ENCODE measurements at regions not wholly inside any gene's neighbourhood (a gene's known extent, or its start where the extent isn't known, plus 50 kb on each side); places are given as distances from the start of the nearest gene placed in this dataset.

GRCh38 chr13:84029396-84029795 is 147.1 kb upstream of the SLITRK1 start:
- no peak overlapping the region for H3K4me3 ChIP-seq (ENCODE audit: low read length)
- no peaks in the 10 kb centered on the region for H4K20me1 ChIP-seq (ENCODE audit: insufficient read depth, low read depth, low read length)
- no peaks in the 10 kb centered on the region for H3K36me3 ChIP-seq (ENCODE audit: insufficient read depth, low read length)
- no peak overlapping the region for H3K27ac ChIP-seq (ENCODE audit: low read length)
- H2AFZ ChIP-seq (ENCODE audit: low read length) = no peak overlapping the region
- no peak for DNase-seq
- no peaks in the 10 kb centered on the region for H3K9me2 ChIP-seq (replicated peaks; ENCODE audit: insufficient read depth, low read length)
- no peak overlapping the region for H3K4me2 ChIP-seq (ENCODE audit: low read depth, low read length, poor library complexity, severe bottlenecking)
- H3K4me1 ChIP-seq (ENCODE audit: low read length) = no peaks in the 10 kb centered on the region
- H3K9me3 ChIP-seq (ENCODE audit: low read length) = no peaks in the 10 kb centered on the region
- no peaks in the 10 kb centered on the region for H3K27me3 ChIP-seq (ENCODE audit: low read length)
- H3K9ac ChIP-seq (ENCODE audit: low read length) = no peak overlapping the region
- no peaks in the 10 kb centered on the region for H3K79me2 ChIP-seq (ENCODE audit: low read length)

DNA sequence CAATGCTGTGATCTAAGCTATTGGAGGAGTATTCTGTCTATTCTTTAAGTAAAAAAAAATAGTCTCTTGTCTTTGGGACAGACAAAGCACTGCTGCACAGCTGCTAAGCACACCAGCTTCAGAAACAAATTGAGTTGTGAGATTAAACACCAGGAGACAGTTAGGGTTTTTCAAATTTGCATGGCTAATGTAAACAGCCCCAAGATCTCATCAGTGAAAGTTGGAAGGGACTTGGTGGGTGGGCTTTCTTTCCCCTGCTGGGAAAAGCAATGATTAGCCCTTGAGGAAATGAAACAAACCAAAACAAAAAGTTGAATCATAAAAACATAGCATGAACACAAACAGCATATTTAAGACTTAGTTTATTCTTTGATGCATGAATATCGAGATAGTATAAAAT is 143.6 kb upstream of the SLITRK1 start:
- no peak overlapping the region for H3K9ac ChIP-seq (ENCODE audit: low read length)

DNA sequence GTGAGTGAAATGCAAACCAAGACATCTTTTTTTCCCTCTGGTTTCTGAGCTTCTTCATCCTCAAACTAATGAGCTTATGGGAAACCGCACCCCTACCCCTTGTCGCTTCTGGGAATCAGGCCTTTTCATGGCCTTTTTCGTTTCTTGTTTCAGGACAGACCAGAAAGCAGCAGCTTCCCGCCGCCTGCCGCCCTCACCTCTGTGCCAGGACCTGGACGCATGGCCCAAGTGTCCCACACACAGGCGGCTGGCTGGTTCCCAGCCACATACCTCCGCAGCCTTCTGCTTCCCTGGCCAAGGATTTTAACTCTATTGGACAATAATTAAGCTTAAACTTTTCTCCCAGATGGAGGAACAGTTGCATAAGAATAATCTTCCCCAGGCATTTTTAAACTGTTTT is 114.1 kb upstream of the SLITRK1 start:
- Histone ChIP-seq H3K4me1 (ENCODE audit: low read length) (no peaks in the 10 kb centered on the region), H3K9me2 (replicated peaks; ENCODE audit: insufficient read depth, low read length) (no peaks in the 10 kb centered on the region), H3K4me3 (ENCODE audit: low read length) (no peak overlapping the region), H3K27ac (ENCODE audit: low read length) (no peak overlapping the region), H3K79me2 (ENCODE audit: low read length) (no peaks in the 10 kb centered on the region), H2AFZ (ENCODE audit: low read length) (no peak overlapping the region), H3K27me3 (ENCODE audit: low read length) (no peaks in the 10 kb centered on the region), H3K36me3 (ENCODE audit: insufficient read depth, low read length) (no peaks in the 10 kb centered on the region), H3K9ac (ENCODE audit: low read length) (no peak overlapping the region), H3K4me2 (ENCODE audit: low read depth, low read length, poor library complexity, severe bottlenecking) (no peak overlapping the region), H3K9me3 (ENCODE audit: low read length) (peaks cover 8% of the 10 kb centered on the region; the same call in 1 of the 2 replicates), H4K20me1 (ENCODE audit: insufficient read depth, low read depth, low read length) (no peaks in the 10 kb centered on the region)
- no peak for DNase-seq

More for the DNA sequence above, 143.6 kb upstream of the SLITRK1 start:
- Histone ChIP-seq H3K4me1 (ENCODE audit: low read length) (no peaks in the 10 kb centered on the region), H3K79me2 (ENCODE audit: low read length) (no peaks in the 10 kb centered on the region), H3K4me2 (ENCODE audit: low read depth, low read length, poor library complexity, severe bottlenecking) (no peak overlapping the region), H3K9me2 (replicated peaks; ENCODE audit: insufficient read depth, low read length) (no peaks in the 10 kb centered on the region), H3K27me3 (ENCODE audit: low read length) (no peaks in the 10 kb centered on the region), H2AFZ (ENCODE audit: low read length) (no peak overlapping the region), H3K36me3 (ENCODE audit: insufficient read depth, low read length) (no peaks in the 10 kb centered on the region), H3K27ac (ENCODE audit: low read length) (no peak overlapping the region), H4K20me1 (ENCODE audit: insufficient read depth, low read depth, low read length) (no peaks in the 10 kb centered on the region), H3K9me3 (ENCODE audit: low read length) (no peaks in the 10 kb centered on the region), H3K4me3 (ENCODE audit: low read length) (no peak overlapping the region)
- DNase-seq = no peak

GRCh38 chr13:83995930-83996329 is 113.7 kb upstream of the SLITRK1 start:
- no peaks in the 10 kb centered on the region for H3K27me3 ChIP-seq (ENCODE audit: low read length)
- no peak for DNase-seq

DNA sequence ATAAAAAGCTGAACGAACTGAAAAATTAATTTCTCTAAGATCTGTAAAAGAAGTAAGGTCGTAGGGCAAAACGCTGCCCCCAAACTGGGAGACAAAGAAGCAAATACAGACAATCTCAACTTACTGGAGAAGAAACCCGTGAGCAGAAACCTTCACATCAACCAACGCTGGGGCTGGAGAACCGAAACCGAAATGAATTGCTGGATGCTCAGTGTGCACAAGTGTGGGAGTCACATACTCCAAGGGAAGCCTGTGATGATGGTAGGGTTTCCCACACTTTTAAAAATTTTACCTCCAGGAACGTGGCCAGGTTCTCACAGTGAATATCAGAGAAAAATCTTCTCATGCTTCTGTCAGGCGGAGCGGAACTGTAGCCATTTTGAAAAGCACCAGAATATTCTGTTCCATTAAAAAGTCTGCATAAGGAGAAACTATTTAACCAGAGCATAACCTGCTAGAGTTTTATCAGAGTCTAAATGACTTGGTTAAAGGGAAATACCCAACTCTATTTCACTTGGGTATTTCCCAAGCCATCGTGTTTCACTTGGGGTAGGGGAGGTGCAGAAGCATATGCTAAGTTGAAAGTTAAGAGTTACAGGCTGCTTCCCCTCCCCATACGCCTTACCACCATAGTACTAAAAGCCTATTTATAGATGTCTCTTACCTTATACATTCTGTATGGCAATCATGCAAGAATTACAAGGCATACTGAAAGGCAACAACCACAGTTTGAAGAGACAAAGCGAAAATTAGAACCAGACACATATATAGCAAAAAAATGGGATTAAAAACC is 110.5 kb upstream of the SLITRK1 start:
- Histone ChIP-seq H3K9me3 (ENCODE audit: low read length) (peaks cover 5% of the 10 kb centered on the region; the same call in 1 of the 2 replicates), H3K79me2 (ENCODE audit: low read length) (no peaks in the 10 kb centered on the region), H2AFZ (ENCODE audit: low read length) (peak overlapping the region; percentile 24; the same call in 1 of the 2 replicates), H3K36me3 (ENCODE audit: insufficient read depth, low read length) (no peaks in the 10 kb centered on the region), H3K27ac (ENCODE audit: low read length) (no peak overlapping the region), H3K4me2 (ENCODE audit: low read depth, low read length, poor library complexity, severe bottlenecking) (peak overlapping the region; percentile 17), H3K4me3 (ENCODE audit: low read length) (peak overlapping the region; percentile 36; the same call in 1 of the 2 replicates), H4K20me1 (ENCODE audit: insufficient read depth, low read depth, low read length) (no peaks in the 10 kb centered on the region), H3K9ac (ENCODE audit: low read length) (peak overlapping the region; percentile 39; the same call in 1 of the 2 replicates), H3K27me3 (ENCODE audit: low read length) (no peaks in the 10 kb centered on the region), H3K4me1 (ENCODE audit: low read length) (no peaks in the 10 kb centered on the region), H3K9me2 (replicated peaks; ENCODE audit: insufficient read depth, low read length) (no peaks in the 10 kb centered on the region)
- no peak for DNase-seq

More at GRCh38 chr13:83995930-83996329, 113.7 kb upstream of the SLITRK1 start:
- Histone ChIP-seq H3K9me2 (replicated peaks; ENCODE audit: insufficient read depth, low read length) (no peaks in the 10 kb centered on the region), H3K9ac (ENCODE audit: low read length) (no peak overlapping the region), H4K20me1 (ENCODE audit: insufficient read depth, low read depth, low read length) (no peaks in the 10 kb centered on the region), H3K36me3 (ENCODE audit: insufficient read depth, low read length) (no peaks in the 10 kb centered on the region), H3K27ac (ENCODE audit: low read length) (no peak overlapping the region), H3K4me1 (ENCODE audit: low read length) (no peaks in the 10 kb centered on the region), H2AFZ (ENCODE audit: low read length) (no peak overlapping the region), H3K4me3 (ENCODE audit: low read length) (no peak overlapping the region), H3K4me2 (ENCODE audit: low read depth, low read length, poor library complexity, severe bottlenecking) (no peak overlapping the region), H3K79me2 (ENCODE audit: low read length) (no peaks in the 10 kb centered on the region), H3K9me3 (ENCODE audit: low read length) (peaks cover 5% of the 10 kb centered on the region; the same call in 1 of the 2 replicates)

DNA sequence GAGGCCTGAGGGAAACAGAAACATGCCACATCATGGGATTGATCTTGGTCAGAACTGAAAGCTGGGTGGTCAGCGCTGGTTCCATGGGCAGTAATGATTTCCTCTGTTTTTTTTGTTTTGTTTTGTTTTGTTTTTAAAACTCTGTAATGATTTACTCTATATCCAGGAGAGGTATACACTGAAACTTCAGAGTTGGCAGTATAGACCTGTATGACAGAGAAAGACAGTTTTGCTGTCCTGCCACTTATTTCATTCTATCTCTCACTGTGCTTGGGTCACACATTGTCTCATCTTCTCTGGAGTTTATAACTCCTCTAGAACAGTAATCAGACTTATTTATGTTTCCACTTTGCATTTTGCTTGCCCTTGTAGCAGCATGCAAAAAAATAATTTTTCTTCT is 105.1 kb upstream of the SLITRK1 start:
- Histone ChIP-seq H4K20me1 (ENCODE audit: insufficient read depth, low read depth, low read length) (no peaks in the 10 kb centered on the region), H3K4me3 (ENCODE audit: low read length) (no peak overlapping the region)
- no peak for DNase-seq

GRCh38 chr13:83984793-83985192 is 102.5 kb upstream of the SLITRK1 start:
- no peaks in the 10 kb centered on the region for H3K36me3 ChIP-seq (ENCODE audit: insufficient read depth, low read length)
- no peak for DNase-seq
- no peaks in the 10 kb centered on the region for H4K20me1 ChIP-seq (ENCODE audit: insufficient read depth, low read depth, low read length)
- no peak overlapping the region for H3K4me3 ChIP-seq (ENCODE audit: low read length)
- H3K79me2 ChIP-seq (ENCODE audit: low read length) = no peaks in the 10 kb centered on the region
- no peak overlapping the region for H3K4me2 ChIP-seq (ENCODE audit: low read depth, low read length, poor library complexity, severe bottlenecking)
- H3K9ac ChIP-seq (ENCODE audit: low read length) = no peak overlapping the region
- H3K4me1 ChIP-seq (ENCODE audit: low read length) = no peaks in the 10 kb centered on the region
- H3K27me3 ChIP-seq (ENCODE audit: low read length) = no peaks in the 10 kb centered on the region
- no peak overlapping the region for H2AFZ ChIP-seq (ENCODE audit: low read length)
- H3K9me3 ChIP-seq (ENCODE audit: low read length) = peaks cover 15% of the 10 kb centered on the region
- H3K27ac ChIP-seq (ENCODE audit: low read length) = no peak overlapping the region
- no peaks in the 10 kb centered on the region for H3K9me2 ChIP-seq (replicated peaks; ENCODE audit: insufficient read depth, low read length)

More for the DNA sequence above, 105.1 kb upstream of the SLITRK1 start:
- H3K9ac ChIP-seq (ENCODE audit: low read length) = no peak overlapping the region
- peaks cover 14% of the 10 kb centered on the region for H3K9me3 ChIP-seq (ENCODE audit: low read length)
- no peak overlapping the region for H2AFZ ChIP-seq (ENCODE audit: low read length)
- H3K79me2 ChIP-seq (ENCODE audit: low read length) = no peaks in the 10 kb centered on the region
- no peaks in the 10 kb centered on the region for H3K27me3 ChIP-seq (ENCODE audit: low read length)
- H3K36me3 ChIP-seq (ENCODE audit: insufficient read depth, low read length) = no peaks in the 10 kb centered on the region
- H3K9me2 ChIP-seq (replicated peaks; ENCODE audit: insufficient read depth, low read length) = no peaks in the 10 kb centered on the region
- H3K27ac ChIP-seq (ENCODE audit: low read length) = no peak overlapping the region
- no peak overlapping the region for H3K4me2 ChIP-seq (ENCODE audit: low read depth, low read length, poor library complexity, severe bottlenecking)
- no peaks in the 10 kb centered on the region for H3K4me1 ChIP-seq (ENCODE audit: low read length)

GRCh38 chr13:83980331-83980730 is 98.1 kb upstream of the SLITRK1 start:
- Histone ChIP-seq H3K27me3 (ENCODE audit: low read length) (no peaks in the 10 kb centered on the region), H3K4me1 (ENCODE audit: low read length) (no peaks in the 10 kb centered on the region), H3K4me3 (ENCODE audit: low read length) (no peak overlapping the region), H3K9ac (ENCODE audit: low read length) (no peak overlapping the region), H3K27ac (ENCODE audit: low read length) (no peak overlapping the region), H3K9me2 (replicated peaks; ENCODE audit: insufficient read depth, low read length) (no peaks in the 10 kb centered on the region), H3K79me2 (ENCODE audit: low read length) (no peaks in the 10 kb centered on the region), H2AFZ (ENCODE audit: low read length) (no peak overlapping the region), H3K4me2 (ENCODE audit: low read depth, low read length, poor library complexity, severe bottlenecking) (no peak overlapping the region), H3K36me3 (ENCODE audit: insufficient read depth, low read length) (no peaks in the 10 kb centered on the region), H4K20me1 (ENCODE audit: insufficient read depth, low read depth, low read length) (no peaks in the 10 kb centered on the region), H3K9me3 (ENCODE audit: low read length) (peaks cover 27% of the 10 kb centered on the region)
- DNase-seq = no peak
